Fibroblast of skin of scalp (primary cell): ENCODE measurements at regions not wholly inside any gene's neighbourhood (a gene's known extent, or its start where the extent isn't known, plus 50 kb on each side); places are given as distances from the start of the nearest gene placed in this dataset.

ENCODE experiments used
- DNase-seq: peaks from one replicate; pipeline ENCODE4 v3.0.0-alpha.2; 2013

DNA sequence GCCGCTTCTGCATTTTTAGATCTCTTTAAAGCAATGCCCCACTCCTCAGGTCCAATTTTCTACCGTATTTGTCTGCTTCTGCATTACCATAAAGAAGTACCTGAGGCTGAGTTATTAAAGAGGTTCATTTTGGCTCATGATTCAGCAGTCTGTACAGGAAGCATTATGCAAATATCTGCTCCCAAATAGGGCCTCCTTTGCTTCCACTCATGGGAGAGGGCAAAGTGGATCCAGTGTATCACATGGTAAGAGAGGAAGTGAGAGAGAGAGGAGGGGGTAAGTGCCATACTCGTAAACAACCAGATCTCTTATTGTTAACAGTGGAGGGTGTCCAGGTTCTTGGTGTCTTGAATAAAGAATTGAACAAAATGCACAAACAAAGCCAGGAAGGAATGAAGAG is 316.1 kb upstream of the SEL1L start:
- no peak for DNase-seq

DNA sequence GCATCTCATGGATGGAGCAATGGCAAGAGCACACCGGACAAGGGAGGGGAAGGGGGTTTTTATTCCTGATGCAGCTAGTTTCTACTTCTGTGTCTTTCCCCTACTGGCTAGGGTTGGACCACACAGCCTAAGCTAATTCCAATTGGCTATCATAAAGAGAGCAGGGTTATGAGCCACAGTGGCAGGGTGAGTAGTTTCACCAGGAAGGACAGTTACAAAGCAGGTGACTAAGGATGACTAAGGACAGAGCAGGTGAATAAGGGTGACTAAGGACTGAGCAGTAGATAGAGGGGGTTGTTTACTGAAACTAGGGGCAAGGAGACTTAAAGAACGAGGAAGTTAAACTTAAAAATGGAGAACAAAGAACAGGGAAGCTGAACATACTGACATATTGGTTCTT is 321.4 kb upstream of the SEL1L start:
- DNase-seq, result no peak

DNA sequence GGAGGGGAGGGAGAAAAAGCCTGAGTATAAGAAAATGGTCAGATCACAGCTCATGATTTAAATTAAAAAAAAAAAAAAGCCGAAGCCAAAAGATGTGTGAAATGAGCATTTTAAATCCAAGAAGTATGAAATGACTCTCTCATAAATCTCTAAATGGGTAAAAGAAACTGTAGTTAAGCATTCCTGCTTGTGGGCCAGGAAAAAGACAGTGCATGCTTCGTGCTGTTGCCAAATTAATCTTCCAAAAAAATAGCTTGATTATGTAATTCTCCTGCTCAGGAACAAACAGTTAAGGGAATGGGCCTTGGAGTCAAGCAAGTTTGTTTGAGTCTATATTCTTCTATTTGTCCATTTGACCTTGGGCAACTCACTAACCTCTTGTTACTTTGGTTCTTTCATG is 325.4 kb upstream of the SEL1L start:
- DNase-seq, result no peak

DNA sequence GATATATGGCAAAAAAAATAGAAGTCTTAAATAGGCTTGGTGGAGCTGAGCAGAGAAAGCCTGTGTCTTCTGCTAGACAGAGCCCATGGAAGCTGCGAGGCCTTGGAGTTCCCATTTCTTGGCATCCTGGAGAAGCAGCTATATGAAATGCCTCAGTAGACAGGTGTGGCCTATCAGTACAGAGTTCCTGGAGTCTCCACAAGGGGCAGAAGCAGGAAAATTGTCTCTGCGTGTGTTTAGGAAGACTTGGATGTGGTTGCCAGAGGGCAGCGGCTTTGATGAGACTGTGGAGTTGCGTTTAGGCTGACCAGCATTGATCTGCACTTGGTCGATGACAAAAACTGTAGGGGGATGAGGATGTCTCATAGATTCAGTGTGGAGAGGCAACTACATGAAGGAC is 334.5 kb upstream of the SEL1L start:
- no peak for DNase-seq

DNA sequence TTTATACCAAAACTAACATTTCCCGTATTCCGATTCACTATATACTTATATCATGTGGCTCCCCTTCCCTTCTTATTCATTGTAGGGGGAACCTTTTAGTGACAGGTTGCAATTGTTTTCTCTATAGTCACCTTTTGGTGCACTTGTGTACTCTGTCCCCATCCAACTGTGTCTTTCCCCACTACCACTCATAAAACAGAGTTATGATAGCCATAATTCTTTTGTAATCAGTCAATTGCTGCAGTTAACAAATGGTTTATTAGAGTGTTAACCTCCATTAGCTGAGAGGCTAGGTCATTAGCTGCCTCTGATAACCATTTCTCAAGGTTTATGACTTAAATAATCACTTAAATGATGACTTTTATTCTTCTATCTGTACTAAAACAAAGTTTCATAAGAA is 338.1 kb upstream of the SEL1L start:
- DNase-seq, result no peak

DNA sequence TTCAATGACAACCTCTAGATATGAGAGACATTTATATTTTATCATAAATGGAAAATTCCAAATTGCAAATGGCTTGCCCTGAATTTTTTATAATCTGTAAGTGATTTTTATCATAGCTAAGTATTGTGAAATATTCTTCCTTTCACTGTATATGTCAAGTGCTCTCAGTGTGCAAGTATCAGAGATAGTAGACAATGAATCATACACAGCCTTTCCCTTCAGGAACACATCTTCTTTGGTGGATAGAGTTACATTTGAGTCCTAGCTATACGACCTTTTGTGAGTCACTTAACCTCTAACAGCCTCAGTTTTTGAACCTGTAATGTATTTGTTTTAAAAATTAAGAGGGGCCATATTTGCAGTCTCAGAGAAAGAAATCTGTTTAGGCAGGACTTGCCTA is 350.7 kb upstream of the SEL1L start:
- DNase-seq, result no peak

DNA sequence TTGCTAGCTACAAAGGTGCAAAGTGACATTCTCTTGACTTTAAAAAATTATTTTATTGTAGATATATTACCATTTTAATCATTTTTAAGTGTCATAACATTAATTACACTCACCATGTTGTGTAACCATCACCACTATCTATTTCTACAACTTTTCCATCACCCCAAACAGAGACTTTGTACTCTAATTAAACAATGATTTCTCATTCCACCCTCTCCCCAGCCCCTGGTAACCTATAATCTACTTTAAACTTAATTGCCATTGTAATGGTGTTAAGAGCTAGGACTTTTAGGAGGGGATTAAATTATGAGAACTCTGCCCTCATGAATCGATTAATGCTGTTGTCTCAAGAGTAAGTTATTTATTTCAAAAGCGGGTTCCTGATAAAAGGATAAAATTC is 352.9 kb upstream of the SEL1L start:
- no peak for DNase-seq

DNA sequence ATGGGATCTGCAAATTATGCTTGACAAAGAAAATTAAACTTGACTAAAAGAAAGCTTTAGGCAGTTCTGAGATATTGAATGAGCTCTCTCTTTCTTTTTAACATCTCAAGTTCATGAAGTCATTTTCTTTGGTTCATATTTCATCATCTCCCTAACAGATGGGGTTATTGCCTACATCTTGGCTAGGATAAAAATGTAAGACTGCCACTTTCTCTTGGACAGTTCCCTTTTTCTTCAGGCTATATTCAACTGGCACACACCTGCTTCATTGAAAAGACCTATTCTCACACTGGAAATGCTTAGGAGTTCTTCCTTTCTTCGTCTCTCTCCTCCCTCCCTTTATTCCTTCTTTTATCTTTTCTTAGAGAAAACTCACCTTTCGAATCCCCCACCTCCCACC is 355.9 kb upstream of the SEL1L start:
- DNase-seq, result no peak

DNA sequence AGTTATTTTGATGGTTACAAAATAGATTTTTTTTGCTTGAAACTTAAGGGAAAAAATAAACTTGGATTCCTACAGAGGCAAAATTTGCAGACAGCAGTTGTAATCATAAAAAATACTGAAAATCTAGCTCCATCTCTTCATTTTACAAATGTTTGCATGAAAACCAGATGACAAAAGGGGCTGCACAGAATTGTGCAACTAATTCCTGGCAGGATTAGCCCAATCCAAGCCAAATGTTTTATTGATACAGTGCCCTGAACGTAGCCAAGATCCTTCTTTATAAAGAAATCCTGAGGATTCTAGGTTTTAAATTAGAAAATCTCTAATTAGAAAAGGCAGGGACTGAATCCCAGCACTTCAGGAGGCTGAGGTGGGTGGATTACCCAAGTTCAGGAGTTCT is 356.4 kb upstream of the SEL1L start:
- no peak for DNase-seq

DNA sequence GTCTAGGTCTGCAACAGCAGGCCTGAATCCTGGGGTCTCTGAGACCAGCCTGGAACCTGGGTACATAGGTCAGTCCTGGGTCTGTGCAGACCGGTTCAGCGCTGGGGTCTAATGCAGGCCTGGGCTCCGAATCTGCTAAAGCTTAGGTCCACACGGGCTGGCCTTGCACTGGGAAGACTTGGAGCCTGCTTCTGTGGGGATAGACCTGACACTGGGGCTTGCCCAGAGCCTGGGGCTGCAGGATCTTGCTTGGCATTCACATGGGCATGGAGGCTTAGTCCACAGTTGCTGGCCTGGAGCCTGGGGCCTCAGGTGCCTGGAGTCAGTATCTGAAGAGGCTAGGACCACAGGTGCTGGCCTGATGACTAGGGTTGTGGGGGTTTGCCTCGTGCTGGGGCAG is 369.8 kb upstream of the SEL1L start:
- DNase-seq, result no peak

DNA sequence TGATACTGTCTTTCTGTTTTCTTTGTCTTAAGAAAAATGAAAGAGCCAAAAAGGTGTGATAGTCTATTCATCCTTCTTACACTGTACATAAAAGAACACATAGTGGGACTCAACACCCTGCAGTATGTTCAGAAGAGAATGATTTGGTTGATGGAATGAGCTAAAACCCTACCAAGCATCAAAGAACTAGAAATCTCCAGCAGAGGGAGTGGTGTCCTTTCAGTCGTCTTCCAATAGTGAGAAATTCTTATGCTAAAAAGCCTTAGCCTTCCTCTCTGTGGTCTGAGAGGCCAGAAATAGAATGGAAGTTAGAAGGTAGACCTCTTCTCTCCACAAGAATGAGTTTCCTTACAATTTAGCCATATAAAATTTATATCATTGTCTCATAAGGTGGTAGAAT is 393.4 kb upstream of the SEL1L start:
- no peak for DNase-seq

DNA sequence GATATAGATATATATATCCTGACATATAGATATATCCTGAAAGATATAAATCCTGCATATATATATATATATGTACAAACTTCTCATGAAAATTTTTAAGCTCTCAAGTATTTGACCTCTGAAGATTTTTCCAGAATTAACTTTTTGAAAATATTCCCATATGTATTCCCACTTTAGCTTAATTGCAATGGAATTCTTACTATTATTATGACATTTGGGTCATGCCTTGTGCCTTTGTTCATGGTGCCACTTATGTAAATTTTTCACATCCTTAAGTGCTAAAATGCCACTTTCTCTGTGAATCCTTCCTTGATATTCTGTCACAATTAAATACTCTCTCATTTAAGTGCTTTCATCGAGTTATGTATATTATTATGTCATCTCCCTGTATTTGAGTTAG is 398.2 kb upstream of the SEL1L start:
- no peak for DNase-seq

DNA sequence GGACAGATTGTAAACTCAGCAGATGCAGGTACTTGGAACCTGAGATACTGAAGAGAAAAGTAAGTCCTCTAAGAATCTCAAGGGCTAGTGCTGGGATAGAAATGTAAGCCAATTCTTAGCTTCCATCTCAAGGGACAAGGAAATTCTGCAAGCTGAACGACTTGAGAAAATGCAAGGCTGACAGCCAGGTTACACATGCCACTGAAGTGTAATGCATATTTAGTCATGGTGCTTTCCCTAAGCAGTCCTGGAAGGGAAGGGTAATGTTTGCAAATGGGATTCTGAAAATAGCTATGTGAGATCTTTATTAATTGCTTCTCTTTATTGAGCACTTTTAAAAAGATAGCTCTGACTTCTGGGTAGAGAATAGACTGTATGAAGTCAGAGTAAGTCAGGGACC is 402.7 kb upstream of the SEL1L start:
- DNase-seq, result no peak

DNA sequence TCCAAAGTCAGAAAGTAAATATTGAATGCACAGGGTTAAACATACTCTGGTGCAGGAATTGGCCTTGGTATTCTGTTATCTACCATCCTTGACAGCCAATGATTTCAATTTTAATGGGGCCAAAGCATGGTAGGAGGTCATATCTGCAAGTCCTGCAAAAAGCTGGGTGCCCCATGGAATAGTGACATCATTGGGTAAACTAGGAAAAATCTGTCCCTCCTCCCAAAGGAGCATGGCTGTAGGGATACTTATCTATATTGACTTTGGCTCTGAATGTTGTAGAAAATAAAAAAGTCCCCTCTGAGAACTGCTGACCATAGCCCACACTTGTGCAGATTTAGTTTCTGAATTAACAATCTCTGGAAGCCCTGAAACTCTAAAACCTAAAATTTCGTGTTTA is 403.2 kb upstream of the SEL1L start:
- no peak for DNase-seq

DNA sequence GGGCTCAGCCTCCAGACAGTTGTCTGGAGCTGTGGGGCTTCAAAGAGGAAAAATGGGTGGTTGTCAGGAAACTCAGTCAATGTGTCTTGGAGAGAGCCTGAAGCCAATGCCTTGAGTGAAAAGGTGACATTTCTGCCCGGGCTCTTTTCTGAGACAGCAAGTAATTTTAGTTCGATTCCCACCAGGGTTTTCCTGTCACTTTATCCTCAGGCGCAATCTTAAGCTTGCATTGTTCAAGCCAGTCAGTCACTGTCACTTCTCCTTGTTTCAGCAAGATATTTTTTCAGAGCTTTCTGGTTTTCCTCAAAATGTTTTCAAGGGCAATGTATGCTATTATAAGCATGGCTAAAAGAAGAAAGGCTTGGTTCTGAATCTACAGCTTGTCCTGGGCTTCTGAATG is 404.7 kb upstream of the SEL1L start:
- no peak for DNase-seq

DNA sequence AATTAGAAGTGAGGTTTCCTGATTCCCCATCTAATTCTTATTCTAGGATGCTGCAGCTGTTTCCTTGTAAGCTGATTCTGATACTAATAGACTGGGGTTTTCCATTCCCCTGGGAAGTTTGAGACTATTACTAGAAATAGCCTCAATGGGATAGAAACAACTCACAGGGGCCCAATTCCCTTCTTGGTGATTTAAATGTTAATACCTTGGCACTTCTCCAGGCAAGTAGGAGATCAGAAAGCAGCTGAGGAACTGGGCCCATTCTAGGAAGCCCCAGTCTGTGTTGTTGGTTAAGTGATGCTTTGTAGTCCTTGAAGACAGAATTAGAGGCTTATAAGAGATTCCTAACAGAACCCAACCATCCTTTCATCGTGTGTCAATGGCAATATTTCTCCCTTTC is 407.0 kb upstream of the SEL1L start:
- no peak for DNase-seq

DNA sequence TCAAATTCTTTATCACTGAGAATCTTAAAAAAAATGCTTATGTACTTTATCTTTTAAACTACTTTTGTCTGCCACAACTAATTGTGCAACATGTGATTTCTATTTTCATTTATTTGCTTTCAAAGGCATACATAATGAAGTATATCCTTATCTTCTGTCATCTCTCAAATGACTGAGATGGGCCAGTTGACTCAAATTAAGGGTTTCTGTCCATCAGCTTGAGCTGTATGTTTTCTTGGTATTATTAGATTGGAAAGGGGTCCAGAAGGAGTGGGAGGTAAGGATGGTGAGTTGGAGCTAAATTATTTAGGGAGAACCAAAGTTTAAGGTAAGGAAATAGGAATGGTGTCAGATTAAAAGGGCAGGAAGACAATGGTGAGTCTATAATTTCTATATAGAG is 408.4 kb upstream of the SEL1L start:
- DNase-seq, result no peak

DNA sequence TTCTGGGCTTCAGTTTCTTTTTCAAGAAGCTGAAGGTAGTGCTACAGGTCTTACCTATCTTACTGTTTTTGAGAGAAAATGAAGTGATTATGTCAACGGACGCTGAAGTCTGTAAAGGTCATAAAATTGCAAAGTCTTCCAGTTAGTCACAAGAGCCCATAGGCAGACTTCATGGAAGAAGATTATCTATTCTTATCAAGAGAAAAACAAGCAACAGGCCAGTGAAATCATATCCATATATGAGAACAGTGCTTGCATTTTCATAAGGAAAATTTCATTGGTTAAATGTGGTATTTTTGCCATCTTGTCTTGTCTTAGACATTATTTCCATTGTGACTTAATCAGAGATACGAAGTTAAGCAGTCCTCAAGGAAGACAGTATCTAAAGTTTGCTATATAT is 412.7 kb upstream of the SEL1L start:
- DNase-seq, result no peak

DNA sequence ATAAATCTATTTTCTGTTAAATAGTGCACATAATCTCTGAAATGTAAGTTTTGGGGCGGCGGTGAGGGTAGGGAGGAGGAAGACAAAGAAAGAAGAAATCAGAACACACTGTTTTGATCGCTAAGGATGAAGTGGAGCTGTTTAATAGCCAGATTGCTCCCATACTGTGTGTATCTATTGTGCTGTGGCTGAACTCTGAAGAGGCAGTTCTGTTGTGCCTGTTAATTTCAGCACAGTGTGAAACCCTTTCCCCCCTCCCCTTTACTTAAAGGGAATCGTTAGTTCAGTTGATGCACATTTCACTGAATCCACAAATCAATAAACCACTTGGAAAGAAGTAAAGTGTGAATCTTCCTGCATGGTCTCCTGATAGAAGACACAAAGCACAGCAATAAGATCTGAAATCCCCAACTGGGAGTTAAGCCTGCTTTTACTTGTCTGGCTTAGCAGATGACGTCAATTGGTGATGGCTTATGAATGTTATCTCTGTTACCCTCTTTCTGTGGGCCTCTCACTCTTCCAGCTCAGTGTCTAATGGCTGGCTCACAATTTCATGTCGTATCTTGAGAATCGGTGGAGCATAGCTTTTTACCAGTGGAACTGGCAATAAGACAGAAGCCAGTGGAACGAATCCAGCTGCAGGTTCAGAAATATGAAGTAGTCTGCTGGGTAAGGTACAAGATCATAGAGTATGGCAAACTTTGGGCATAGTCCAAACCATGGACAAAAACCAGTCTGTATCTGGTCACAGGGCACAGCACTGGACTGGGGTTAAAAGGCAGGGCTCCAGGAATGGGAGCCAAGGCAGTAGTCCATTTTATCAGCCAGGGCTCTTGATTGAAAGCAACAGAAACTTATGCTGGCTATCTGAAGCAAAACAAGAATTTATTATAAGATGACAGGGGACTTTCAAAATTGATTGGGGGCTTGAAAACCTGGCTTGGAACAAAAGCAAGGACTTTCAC is 413.5 kb upstream of the SEL1L start:
- DNase-seq, result no peak

DNA sequence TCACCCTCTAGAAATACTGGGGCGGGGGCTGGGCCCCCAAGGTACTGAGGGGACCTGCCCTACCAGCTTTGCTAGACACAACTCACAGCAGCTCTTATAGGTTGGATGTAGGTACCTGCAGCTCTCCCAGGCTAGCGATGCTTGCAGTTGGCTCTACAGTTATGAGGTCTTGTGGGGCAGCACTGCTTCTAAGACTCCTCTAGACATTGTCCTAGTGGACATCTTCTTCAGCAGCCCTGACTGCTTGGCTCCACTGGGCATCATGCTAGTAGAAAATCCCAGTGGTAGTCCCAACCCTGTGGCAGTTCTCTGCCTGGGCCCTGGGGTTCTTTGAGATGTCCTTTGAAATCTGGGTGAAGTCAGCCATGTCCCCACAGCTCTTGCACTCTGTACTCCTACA is 419.3 kb upstream of the SEL1L start:
- no peak for DNase-seq

DNA sequence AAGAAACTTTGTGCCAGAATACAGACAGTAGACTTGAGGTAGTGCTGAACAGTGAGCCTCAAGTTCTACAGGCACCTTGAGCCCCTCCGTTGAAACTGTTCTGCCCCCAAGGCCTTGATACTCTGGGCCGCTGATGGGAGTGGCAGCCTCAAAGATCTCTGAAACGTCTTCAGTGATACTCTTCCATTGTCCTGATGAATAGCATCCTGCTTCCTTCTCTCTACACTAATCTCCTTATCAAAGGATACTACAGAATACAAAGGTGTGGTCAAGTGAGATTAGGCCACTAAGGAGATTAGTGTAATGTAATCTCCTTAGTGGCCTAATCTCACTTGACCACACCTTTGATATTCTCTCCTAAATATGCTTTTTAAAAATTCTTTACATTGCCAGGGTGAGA is 419.8 kb upstream of the SEL1L start:
- DNase-seq, result no peak

DNA sequence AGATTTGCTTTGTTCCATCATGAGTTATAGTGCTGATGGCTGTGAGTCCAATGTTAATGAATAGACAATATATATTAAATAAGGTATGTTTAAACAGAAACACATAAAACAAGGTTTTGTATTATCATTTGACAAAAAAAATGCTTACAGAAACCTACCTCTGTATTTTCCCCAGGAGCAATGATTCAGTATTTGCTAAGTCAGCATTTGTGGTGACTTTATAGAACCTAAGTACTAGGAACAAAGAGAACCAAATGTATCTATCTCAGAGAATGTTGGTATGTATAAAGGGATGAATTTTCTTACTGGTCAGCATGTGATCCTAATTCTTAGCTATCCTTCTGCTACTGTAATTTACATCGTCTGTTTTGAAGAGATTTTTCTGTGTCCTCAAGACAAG is 421.5 kb upstream of the SEL1L start:
- DNase-seq, result no peak

DNA sequence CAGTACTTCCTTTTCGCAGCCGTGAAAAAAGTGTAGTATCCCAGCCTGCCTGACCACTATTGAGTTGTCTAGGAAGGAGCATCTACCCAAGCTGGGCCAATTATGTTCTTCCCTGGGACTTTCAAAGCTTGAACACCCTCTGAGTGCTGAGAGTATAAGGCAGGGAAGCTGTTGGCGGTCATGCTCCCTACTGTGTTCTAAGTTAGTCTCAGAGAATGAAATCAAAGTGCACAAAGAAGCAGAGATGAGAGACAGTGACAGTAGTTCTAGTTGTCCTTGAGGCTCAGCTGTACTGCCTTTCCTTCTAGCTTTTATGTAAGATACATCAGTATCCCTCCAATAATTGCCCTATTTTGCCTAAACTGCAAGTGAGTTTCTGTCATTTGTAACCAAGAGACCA is 427.1 kb upstream of the SEL1L start:
- DNase-seq, result no peak

DNA sequence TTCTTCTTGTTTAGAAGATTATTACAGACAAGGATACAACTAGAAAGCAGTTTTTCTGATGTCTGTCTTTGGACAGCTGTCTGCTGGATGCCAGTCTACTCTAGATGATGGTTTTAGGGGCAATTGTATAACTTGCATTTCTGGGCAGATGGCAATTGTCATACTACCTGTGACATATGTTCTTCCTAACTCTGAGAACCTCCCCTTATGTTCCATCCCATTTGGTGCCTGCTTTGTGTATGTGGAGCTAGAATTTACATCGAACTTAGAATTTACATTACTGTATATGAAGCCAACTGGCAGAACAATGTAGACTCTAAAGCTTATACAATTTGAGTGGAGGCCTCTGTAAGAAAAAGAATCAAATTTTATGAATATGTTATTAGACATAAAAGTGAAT is 430.2 kb upstream of the SEL1L start:
- DNase-seq, result no peak

DNA sequence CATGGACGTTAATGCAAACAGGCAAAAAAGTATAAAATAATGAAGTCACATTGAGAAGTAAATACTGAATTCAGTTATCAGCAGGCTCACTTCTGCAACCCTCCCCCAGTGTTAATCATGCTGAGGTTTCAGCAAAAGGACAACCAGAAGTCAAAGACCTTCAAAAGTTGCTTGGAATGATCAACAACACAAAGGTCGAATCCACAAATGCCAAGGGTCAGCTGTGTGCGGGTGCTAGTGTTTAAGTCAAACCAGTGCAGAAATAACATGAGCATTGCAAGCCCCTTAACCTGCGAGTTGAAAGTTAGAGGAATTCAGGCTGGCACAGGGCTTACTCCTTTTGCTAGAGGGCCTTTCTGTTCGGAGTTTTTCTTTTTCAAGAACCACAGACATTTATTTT is 436.7 kb upstream of the SEL1L start:
- DNase-seq, result no peak
